ENCODE measurements at regions not wholly inside any gene's neighbourhood (a gene's known extent, or its start where the extent isn't known, plus 50 kb on each side); places are given as distances from the start of the nearest gene placed in this dataset.

DNA sequence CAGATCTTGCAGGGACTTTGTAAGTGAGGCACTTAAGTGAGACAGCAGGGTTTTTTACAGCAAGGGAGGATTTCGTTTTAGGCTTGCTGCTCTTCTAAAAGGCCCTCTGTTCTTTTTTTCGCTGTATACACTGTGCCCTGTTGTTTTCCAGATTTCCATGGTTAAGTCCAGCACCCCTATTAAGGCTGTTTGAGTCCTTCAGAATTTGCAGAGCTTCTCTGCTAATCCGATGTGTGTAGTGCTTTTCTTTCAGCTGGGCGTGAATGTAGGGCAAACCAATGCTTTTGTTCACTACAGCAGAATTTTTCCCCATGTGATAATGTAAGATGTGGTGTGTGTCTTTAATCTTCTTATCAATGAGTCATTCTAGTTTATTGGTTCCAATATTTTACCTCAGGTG lies 200.5 kb upstream of the RREB1 start:
- TF ChIP-seq, protein P1, sequence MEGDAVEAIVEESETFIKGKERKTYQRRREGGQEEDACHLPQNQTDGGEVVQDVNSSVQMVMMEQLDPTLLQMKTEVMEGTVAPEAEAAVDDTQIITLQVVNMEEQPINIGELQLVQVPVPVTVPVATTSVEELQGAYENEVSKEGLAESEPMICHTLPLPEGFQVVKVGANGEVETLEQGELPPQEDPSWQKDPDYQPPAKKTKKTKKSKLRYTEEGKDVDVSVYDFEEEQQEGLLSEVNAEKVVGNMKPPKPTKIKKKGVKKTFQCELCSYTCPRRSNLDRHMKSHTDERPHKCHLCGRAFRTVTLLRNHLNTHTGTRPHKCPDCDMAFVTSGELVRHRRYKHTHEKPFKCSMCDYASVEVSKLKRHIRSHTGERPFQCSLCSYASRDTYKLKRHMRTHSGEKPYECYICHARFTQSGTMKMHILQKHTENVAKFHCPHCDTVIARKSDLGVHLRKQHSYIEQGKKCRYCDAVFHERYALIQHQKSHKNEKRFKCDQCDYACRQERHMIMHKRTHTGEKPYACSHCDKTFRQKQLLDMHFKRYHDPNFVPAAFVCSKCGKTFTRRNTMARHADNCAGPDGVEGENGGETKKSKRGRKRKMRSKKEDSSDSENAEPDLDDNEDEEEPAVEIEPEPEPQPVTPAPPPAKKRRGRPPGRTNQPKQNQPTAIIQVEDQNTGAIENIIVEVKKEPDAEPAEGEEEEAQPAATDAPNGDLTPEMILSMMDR (IDR thresholded peaks at IDR 0.05) = no peak
- TF ChIP-seq POLR2A (IDR thresholded peaks at IDR 0.05) (no peak), EP300 (IDR thresholded peaks at IDR 0.05) (no peak)
